Kasumi-1 (cell line): ENCODE measurements at regions not wholly inside any gene's neighbourhood (a gene's known extent, or its start where the extent isn't known, plus 50 kb on each side); places are given as distances from the start of the nearest gene placed in this dataset.
"Not testable (repeated sequence)": the region's sequence is repeated elsewhere in the genome, so short reads cannot be mapped to it uniquely, and the experiment has no call there.

Experiments used
- DNase-seq, 2 experiments: peaks; one replicate each; lab custom pipeline; 2025; lab: John Stamatoyannopoulos, UW

DNA sequence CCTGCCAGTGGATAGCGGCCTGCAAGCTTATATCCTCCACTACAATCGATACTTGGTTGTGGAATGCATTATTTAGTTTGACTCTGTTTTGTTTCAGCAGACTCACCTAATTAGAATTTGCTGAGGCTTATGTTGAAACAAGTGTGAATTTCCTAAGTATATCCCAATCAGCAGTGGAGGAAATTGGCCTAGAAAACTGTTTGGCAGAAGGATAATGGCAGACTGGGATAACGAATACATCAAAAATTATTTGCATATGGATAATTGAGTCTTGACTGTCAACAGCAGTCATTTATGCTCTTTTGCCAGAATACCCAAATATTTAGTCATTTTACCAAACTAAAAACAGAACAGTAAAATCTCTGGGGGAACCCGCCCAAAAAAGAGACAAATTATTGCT, 261.0 kb downstream of the DOK5 start:
- DNase-seq, result no peak

DNA sequence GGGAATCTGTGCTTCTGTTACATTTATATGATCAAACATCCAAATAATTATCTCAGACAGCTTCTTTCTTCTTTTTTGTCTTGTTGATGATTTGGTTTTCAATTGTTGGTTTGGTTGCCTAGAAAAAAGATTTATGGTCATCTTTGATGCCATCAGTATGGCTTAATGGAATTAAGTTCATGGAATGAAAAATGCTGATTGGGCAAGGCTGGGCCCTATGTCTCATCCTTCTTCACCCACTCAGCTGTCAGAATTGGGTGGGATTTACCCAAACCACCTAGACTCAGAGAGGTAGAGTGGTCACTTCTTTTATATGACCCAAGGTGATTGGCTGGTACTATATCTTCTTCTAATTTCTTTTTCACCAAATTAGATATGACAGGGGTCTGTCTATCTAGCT, 258.3 kb downstream of the DOK5 start:
- no peak for DNase-seq

DNA sequence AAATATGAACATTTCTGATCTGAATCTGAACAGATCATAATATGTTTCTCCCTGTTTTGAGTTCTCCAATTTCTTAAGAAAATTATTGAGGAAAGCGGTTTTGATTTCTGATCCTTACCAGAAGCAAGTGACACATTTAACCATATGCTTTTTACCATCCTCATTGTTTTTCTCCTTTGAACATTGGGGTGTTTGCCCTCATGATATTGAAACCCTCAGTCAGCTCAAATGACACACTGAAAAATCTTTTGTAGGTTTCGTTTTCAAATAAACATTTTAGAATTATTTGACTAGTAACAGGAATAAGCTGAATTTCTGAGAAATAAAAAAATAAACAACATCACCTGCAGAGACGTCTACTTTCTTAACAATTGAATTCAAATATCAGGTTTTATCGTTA, 252.1 kb downstream of the DOK5 start:
- DNase-seq, result no peak

DNA sequence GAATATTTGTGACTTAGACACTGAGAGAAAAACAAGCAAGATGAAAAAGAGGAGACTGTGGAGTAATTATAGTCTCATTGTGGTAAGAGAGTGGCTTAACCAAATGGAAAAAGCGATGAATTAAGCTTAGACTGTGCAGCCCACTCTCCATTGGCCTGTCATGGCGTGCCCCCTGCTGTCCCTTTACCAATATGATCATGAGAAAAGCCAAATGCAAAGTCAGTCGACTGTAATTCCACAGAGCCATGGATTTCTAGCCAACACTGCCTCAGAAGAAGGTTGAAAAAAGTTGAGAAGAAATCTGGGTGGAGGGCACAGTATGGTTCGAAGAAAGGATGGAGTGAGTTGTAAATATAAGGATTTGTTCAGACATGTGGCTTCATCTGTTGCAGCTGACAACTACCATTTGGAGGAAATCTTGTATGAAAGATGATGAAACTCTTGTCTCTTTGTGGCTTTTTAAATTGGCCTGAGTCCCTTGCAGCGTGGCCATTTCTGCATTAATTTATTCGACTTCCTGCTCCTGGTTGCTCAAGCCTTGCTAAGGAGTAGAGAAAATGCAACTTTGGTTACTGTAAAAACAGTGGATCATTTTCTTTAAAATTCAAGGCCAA, 251.4 kb downstream of the DOK5 start:
- no peak for DNase-seq

DNA sequence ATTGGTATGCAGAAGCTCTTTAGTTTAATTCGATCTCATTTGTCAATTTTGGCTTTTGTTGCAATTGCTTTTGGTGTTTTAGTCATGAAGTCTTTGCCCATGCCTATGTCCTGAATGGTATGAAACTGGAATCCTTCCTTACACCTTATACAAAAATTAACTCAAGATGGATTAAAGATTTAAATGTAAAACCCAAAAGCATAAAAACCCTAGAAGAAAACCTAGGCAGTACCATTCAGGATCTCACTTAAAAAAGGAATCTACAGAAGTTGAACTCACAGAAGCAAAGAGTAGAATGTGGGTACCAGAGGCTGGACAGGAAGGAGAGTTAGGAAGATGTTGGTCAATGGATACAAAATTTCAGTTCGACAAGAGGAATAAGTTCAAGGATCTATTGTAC, 249.9 kb downstream of the DOK5 start:
- not testable (repeated sequence) for DNase-seq

DNA sequence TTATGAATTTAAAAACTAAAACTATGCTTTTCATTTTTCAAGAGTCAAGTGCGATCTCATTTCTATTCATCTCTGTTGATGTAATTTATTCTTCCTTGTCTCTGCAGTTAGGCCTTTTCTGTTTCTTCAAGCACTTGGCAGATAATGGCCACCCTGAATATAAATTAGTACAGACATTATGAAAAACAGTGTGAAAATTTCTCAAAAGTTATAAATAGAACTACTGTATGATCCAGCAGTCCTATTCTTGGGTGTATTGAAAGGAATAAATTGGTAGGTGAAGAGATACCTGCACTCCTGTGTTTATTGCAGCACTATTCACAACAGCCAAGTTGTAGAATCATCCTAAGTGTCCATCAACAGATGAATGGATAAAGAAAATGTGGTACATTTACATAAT, 248.3 kb downstream of the DOK5 start:
- DNase-seq, result no peak

DNA sequence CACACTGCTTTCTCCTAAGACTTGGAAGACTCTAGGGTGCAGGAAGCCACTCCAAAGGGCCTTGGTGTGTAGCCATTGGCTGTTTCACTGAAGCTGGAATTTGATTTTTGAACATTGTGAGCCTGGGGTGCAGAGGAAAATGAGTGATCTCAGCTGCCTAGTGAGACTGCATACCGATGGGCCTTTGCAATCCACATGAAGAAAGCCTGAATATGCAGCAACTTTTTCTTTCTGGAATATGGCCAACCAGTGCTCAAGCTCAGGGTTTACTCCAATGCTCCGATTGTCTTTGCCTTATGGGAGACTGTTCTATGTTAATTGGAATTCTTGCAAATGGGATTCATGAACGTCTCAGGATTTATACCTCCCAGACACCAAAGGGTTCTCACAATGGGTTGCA, 242.6 kb downstream of the DOK5 start:
- DNase-seq, result no peak

DNA sequence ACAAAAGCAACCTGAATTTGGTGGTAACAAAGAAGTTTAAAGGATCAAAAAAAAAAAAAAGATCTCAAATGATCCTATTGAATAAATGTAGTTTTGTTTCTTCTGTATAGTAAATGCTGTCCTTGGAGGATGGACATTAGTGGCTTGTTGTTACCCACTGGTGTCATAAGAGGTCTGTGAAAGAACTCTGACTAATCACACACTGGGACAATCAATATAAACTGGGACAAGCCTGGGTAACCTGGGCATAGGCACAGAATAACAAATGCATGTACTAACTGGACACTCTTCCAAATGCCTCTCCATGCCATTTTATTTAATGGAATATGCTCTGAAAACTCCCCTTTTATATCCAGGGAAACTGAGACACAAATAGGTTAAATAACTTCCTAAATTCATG, 241.4 kb downstream of the DOK5 start:
- DNase-seq, result no peak

DNA sequence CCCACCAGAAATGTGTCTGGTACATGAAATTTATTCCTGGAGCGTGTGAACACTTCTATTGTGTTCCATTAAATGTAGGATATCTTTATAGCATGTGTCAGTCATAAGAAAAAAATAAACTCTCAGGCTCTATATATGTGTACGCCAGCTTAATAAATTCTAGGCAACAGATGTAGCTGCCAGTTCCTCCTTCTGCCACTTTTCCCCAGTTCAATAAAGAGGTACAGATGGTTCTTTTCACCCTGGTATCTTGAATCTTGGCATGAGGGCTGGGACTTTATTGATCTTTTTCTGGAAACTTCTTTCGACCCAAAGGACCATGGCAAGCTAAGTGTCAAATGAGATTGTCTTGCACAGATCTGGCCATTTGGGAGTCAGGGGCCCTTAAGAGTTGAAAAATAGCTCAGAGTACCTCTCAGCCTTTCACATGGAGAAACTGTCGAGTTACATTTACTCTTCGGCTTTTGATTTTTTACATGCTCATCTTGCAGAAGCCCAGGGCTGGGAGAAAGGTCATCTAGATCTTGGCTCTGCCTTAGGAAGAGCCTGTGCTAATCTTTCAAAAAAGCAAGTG, 240.9 kb downstream of the DOK5 start:
- no peak for DNase-seq

DNA sequence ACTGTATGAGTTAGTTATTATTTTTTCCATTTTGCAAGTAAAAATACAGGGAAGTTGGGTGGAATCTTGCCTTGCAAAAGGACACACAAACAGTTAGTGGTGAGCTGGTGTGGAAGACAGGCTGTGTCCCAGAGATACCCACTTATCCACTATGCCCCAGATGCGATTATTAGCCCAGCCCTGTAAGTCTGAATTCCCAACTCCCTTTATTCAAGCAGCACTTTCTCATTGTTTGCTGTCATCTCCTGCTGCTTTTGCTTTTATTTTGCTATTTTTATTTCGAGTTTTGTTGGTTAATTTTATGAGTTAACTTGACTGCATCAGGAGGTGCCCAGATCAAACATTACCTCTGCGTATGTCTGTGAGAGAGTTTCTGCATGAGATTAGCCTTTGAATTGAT, 239.4 kb downstream of the DOK5 start:
- no peak for DNase-seq

DNA sequence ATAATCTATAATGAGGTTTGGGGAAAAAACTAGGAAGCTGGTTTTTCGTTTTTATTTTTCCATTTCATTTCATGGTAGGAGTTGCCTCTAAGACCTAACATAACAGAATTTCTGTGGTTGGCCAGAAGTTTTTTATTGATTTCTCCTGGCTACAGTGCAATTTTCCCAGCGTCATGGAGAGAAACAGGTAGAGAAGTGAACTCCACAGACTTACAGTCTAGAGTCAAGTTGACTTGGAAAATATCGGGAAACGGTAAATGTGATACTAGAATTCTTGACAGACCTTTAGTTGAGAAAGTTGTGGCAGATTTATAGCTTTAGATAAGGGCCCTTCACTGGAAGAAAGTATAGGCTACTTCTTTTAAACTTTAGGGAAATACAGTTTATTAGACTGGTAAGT, 238.3 kb downstream of the DOK5 start:
- no peak for DNase-seq

DNA sequence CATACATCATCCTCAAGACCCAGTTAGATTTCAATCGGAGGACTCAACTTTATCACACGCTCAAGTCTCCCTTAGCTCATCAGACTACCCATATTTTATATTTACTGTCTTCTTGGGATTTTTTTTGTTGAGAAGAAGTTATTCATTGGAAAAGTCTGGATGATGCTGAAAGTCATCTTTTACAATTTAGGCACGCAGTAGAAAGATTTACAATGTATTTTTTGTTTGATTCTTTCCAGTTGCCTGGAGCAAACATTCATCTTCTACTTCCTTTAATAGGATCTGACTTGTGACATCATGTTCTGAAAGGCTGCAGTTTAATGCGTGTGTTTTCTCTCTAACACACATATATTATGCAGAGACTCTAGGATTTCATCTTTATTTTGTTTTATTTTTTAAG, 235.7 kb downstream of the DOK5 start:
- no peak for DNase-seq

DNA sequence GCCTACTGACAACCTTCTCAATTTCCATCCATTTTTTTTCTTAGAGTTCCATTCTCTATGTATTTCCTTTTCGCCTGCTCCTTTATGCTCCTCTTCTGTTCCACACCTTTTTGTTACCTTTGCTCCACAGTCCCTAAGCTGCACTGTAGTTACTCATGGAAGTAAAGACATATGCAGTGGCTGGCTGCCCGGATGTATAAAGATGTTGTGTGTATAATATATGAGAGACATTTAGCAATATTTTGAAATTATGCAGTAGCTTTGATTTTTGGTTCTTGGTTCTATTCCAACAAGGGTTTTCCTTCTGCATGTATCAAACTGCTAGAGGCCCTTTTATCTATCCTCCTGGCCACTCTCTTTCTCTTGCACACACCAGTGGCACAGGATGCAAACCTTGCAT, 234.9 kb downstream of the DOK5 start:
- DNase-seq, result no peak

DNA sequence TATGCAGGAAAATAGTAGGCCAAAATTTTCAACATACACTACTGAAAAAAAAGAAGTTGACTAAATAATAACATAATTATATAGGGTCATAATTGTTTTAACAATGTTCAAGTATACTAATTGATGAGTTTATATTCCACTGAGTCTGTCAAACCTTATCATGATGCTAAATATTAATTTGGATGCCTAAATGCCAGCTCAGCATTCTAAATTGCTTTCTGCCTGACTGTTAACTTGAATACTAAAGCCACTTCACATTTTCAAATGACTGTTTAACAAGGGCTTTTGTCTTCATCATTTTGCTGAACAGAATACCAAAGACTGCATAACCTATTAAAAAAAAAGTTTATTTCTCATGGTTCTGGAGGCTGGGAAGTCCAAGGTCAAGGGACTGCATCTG, 232.8 kb downstream of the DOK5 start:
- no peak for DNase-seq

DNA sequence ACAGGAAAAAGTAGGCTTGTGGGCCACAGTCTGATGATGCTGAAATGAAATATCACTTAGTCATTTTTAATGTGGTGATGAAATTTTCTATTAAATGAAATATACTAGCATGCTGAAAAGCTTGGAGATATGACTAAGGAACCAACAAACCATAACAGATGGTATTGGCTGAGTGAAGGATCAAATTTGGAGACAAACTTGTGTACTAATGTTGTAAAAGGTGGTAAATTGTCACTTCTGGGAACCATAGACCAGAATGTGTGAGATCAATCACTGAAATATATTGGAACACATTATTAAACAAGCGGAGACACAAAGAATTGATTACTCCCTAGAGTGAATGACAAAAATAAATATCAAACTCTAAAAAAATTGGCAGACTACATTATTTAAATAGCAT, 232.4 kb downstream of the DOK5 start:
- no peak for DNase-seq

DNA sequence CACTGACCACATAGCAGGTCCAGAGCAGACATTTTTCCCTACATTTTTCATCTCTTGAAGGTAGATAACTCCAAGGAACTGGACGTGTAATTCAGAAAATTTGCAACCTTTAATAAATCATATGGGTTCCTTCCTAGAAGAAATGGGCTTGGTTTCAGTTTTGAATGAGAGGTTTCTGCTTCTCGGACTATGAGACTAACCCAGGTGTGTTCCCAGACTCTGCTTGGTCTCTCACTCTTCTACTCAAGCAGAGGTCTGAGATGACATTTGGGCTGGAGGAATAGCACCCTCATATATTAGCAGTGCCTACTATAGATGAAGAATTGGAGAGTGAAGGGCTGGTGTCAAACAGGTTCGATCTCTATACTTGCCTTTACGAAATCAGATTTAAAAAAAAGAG, 231.2 kb downstream of the DOK5 start:
- DNase-seq, result no peak

DNA sequence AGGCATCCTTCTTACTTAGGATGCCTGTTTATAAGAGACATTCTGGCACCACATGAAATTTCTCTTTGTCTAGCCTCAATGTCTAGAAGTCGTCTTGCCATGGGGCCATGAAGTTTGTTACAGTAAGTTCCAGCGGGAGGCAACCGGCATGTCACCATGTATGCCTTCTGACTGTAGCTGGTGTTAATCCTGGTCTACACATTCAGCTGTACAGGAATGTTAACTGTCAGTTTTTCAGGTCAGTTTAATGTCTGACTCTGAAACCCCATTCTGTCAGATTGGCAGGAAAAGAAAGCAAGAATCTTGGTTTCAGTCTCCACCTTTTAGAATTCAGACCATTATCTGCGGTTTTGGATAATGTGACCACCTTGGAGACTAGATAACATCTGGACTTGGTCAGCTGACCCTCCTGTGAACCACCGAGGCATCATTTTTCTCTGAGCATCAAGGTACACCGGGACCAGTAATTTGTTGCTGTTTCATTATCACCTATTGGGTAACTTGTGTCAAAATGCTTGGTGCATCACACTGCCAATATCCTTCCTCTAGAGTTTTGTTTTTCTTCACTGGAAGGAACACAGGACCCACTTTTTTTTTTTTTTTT, 228.7 kb downstream of the DOK5 start:
- DNase-seq, result no peak
